ENCODE measurements at regions not wholly inside any gene's neighbourhood (a gene's known extent, or its start where the extent isn't known, plus 50 kb on each side); places are given as distances from the start of the nearest gene placed in this dataset.
"Not testable (repeated sequence)": the region's sequence is repeated elsewhere in the genome, so short reads cannot be mapped to it uniquely, and the experiment has no call there.

DNA sequence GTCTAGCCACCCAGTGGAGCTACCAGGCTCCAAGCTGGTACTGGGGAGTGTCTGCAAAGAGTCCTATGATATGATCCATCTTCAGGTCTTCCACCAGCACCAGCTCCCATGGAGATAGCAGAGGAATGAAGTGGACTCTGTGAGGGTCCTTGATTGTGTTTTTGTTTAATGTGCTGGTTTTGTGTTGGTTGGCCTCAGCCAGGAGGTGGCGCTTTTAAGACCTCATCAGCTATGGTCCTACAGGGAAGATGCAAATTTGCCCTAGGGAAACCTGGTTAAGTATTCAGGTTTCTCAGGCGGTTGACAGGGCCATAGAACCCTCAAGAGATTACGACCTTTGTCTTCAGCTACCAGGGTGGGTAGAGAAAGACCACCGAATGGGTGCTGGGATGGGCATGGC lies 1141.1 kb downstream of the STIM2 start:
- DNase-seq = no peak

GRCh38 chr4:28004520-28004919 lies 1143.9 kb downstream of the STIM2 start:
- no peak for DNase-seq

GRCh38 chr4:28006021-28006420 lies 1145.4 kb downstream of the STIM2 start:
- no peak for DNase-seq

DNA sequence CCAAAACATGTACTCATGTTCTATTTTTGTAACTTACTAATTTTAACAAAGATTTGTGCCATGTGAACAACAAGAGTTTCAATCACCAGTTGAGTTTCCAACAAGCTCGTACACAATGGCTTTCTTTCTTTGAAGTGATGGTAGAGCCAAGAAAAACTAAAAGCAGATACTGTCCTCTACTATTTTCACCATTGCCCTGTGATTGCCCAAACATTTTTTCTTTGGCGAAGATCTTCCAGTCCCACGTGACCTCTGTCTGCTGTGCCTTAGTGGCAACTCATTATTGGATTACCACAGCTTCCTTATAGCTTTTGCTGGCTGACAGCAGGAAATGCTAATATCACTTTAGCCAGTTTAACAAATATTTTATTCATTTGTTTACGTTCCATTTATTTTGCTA lies 1147.1 kb downstream of the STIM2 start:
- no peak for DNase-seq

DNA sequence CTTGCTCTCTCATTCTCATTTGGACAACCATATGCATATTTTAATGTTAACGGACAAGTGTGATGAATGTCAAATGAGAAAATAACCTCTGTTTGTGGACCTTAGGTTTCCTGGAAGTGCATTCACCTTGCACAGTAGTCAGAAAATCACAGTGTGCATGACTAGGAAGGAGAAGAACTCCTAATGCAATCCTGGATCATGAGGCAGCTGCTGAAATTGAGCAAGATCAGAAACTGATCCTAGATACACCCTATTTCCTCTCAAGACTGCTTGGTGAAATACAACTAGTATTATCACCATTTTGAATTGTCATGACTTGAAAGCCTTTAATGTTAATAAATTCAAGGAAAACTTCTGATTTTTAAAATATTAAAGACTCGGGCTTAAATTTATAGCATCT lies 1148.9 kb downstream of the STIM2 start:
- DNase-seq = no peak

- DNase-seq = no peak
These were observed 1150.1 kb downstream of the STIM2 start for GRCh38 chr4:28010577-28011240.

GRCh38 chr4:28014469-28014868 lies 1153.8 kb downstream of the STIM2 start:
- DNase-seq = no peak

DNA sequence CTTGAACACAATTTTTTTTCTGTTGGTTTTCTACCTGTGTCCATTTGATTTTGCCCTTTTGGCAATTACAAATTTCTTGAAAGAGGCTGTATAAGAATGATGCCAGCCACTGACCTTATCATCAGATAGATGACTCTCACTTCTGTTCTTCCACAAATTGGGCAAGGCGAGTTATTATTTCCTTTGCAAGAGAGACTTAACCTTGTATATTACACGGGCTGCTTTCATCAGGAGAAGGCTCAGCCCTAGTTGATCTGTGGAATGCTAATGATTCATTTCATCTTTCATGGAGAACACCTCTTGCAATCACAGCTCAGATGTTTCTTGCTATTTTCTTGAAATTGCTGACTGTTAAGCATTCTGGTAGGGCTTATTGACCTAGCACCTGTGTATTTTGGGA lies 1155.4 kb downstream of the STIM2 start:
- DNase-seq = no peak

GRCh38 chr4:28038253-28038652 lies 1177.6 kb downstream of the STIM2 start:
- not testable (repeated sequence) for DNase-seq

DNA sequence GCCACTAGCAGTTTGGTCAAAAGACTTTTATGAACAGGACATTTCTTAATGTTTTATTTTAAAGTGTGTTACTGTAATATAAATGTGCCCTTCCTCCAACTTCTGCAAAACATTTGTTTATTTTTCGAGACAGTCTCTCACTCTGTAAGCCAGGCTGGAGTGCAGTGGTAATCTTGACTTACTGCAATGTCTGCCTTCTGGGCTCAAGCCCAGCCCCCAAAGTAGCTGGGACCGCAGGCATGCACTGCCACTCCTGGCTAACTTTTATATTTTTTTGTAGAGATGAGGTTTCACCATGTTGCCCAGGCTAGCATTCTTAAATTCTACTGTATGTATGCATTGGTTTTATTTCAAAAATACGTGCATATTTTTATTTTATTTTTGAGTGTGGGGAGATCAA lies 1201.9 kb downstream of the STIM2 start:
- DNase-seq = no peak

GRCh38 chr4:28073860-28074555 lies 1213.4 kb downstream of the STIM2 start:
- no peak for DNase-seq

- DNase-seq = no peak
These were observed 1214.8 kb downstream of the STIM2 start for GRCh38 chr4:28075401-28075956.

- not testable (repeated sequence) for DNase-seq
These were observed 1216.6 kb downstream of the STIM2 start for GRCh38 chr4:28077203-28077602.

GRCh38 chr4:28082686-28083390 lies 1222.2 kb downstream of the STIM2 start:
- no peak for DNase-seq

- no peak for DNase-seq
These were observed 1232.0 kb downstream of the STIM2 start for GRCh38 chr4:28092610-28093009.

GRCh38 chr4:28093071-28093470 lies 1232.4 kb downstream of the STIM2 start:
- no peak for DNase-seq

DNA sequence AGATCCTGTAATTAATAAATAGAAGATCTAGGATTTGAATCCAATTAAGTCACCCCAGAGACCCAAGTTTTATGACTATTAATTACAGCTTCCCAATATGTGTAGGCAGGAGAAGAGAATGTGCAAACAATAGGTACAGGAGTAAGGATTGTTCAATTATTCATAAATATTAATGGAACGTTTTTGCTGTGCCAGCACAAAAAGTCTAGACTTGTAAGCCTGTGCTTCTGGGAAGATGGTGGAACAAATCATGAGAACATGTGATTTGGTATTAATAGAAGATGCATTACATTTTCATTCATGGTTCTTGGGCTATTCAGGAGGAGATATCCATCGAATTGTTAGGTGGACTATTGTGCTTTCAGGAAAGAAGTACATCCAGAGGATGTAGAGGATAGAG lies 1240.9 kb downstream of the STIM2 start:
- no peak for DNase-seq

DNA sequence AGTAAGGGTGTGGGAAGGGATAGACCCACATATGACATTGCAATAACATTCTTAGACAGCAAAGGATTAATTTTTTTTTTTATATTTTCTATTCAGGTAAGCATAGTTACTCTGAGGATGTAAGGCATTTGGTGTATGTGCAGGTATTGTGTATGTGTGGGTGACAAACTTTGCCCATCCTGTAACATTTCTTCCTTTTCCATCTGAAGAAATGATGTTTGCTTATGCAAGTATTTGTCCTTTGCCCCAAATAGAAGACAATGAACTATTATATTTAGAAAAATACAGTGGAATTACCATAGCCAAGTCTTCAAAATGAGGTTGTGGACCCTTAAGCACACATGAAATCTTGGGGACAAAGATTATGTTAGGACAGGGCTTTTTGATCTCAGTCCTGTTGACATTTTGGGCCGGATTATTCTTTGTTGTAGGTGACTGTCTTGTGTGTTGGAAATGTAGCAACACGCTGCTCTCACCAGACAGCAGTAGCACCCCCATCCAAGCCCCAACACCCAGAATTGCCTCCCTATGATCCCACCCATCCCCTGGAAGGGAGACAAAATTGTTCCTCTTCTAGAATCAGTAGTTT lies 1244.7 kb downstream of the STIM2 start:
- no peak for DNase-seq

DNA sequence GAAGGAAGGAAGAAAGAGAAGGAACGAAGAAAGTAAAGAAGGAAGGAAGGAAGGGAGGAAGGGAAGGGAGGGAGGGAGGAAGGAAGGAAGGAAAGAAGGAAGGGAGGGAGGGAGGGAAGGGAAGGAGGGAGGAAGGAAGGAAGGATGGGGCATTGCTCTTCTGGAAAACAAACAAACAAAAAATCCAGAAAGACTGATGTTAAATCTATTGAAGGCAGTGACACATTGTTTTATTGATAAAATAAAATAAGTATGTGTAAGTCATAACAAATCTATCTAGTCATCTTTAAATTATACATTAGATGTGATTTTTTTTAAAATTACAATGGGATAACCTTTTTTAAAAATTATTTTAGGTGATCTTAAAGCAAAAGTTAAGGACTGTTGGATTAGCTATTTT lies 1245.5 kb downstream of the STIM2 start:
- no peak for DNase-seq

GRCh38 chr4:28109801-28110200 lies 1249.2 kb downstream of the STIM2 start:
- DNase-seq = no peak

GRCh38 chr4:28112691-28113335 lies 1252.2 kb downstream of the STIM2 start:
- DNase-seq = not testable (repeated sequence)

GRCh38 chr4:28113586-28113985 lies 1252.9 kb downstream of the STIM2 start:
- DNase-seq = not testable (repeated sequence)

Measured in SHP77 treated with DMSO at 0.1 percent for 48 hours (cell line).